GM21576 (cell line): ENCODE measurements at regions not wholly inside any gene's neighbourhood (a gene's known extent, or its start where the extent isn't known, plus 50 kb on each side); places are given as distances from the start of the nearest gene placed in this dataset.
"Not testable (repeated sequence)": the region's sequence is repeated elsewhere in the genome, so short reads cannot be mapped to it uniquely, and the experiment has no call there.

Experiments
- ATAC-seq: cut with Tn5 transposase; IDR thresholded peaks from one replicate; pipeline ENCODE4 v1.9.1; 2021; ENCODE audit warnings: mild to moderate bottlenecking, moderate library complexity; ENCODE audit not compliant: unreplicated experiment

DNA sequence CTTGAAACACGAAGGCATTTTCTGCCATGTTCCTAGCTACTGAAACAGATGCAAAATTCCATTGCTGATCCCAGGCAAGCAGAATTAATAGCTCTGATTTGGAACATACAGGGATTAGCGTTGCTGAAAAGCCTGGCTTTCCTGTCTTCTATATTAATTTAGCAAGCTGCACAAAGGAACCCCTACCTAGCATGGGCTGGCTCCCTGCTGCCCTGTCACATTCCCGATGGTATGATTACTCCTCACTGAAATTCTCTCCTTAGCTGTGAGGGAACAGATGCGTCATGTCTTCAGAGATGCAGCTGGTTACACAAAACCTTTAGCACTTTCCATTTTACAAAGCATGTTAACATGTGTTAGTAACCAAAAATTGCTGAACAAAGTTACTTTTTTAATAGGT is 878.9 kb downstream of the TYW1 start:
- ATAC-seq: no peak

GRCh38 chr7:67878808-67879207 is 882.2 kb downstream of the TYW1 start:
- no peak for ATAC-seq

- ATAC-seq: no peak
Measured at GRCh38 chr7:67882843-67883242, 886.2 kb downstream of the TYW1 start.

GRCh38 chr7:67890316-67890715 is 893.7 kb downstream of the TYW1 start:
- no peak for ATAC-seq

GRCh38 chr7:67894746-67895145 is 898.1 kb downstream of the TYW1 start:
- no peak for ATAC-seq

DNA sequence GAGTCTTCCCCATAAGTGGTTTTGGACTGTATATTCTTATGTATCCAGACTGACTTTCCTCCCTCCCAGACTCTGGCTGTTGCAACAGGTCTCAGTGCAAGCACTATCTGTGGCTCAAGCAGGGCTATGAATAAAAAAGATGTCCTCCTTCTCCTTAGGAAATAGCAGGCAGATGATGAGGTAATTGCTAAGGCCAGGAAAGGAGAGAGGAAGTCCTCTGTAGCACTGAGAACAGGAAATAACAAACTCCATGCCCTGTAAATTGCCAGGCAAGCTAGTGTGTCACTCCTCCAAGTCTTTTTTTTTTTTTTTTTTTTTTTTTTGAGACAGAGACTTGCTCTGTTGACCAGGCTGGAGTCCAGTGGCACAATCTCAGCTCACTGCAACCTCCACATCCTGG is 900.1 kb downstream of the TYW1 start:
- no peak for ATAC-seq

DNA sequence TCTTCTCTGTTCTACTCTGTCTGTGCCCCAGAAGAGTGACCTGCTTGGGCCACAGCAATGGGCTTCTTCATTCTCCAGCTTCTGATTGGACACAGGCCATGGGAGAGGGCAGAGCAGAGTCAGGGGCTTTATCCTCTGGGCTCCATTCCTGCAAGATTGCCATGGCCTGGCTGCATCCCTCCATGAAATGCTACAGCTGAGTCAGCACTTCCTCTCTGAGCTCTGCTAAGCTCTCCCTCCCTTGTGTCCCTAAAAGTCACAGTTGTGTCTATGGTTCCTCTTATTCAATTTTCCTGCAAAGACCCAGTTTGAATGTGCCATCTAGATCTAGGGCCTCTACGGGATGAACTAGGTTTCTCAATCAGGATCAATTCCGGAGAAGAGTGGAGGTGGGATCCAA is 903.8 kb downstream of the TYW1 start:
- ATAC-seq: no peak

DNA sequence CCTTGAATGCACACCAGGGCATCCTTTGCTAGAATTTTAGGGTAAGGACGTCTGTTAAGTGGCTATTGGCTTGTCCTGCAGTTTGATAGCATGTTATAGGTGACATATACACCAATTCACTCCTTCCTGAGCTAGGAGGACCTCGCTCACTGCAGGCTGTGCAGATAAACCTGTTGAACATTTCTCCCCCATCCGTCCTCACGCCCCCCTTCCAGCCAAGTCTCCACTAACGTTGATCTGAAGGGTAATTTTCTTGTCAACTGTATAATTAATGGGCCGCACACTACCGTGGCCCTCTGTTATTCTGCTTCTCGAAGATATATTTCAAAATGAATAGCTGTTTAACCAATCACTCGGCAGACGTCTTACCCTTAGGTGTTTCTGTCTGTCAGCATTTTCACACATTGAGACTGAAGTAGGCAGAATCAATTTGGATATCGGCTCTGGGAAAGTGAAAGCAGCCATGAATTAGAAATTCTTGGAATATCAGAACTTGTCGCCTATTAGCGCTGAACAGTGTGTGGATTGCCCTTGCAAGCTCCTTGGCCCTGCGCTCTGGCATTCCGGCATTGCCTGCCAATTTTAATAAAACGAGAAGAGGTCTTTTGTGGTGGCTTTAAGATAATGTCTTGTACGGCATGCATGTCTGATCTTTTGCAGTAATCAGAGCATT is 905.3 kb downstream of the TYW1 start:
- no peak for ATAC-seq

DNA sequence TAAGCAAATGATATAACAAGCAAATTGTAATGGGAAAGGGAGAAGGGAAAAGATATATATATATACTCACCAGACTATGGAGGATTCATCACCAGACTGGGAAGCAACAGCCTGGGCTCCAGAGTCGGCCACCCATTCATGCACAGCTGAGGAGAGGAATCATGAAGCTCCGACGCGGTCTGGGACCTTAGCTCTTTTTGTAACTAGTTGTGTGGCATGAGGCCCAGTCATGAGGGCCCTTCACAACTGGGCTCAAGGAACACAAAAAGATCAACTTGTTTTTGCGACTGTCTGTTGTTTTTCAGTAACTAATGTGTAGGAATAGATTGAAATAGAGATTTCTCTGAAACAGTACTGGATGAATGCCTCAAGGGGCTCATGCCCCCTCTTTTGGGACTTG is 911.2 kb downstream of the TYW1 start:
- no peak for ATAC-seq

GRCh38 chr7:67912437-67912836 is 915.8 kb downstream of the TYW1 start:
- no peak for ATAC-seq

- no peak for ATAC-seq
Measured at GRCh38 chr7:67913604-67914003, 917.0 kb downstream of the TYW1 start.

DNA sequence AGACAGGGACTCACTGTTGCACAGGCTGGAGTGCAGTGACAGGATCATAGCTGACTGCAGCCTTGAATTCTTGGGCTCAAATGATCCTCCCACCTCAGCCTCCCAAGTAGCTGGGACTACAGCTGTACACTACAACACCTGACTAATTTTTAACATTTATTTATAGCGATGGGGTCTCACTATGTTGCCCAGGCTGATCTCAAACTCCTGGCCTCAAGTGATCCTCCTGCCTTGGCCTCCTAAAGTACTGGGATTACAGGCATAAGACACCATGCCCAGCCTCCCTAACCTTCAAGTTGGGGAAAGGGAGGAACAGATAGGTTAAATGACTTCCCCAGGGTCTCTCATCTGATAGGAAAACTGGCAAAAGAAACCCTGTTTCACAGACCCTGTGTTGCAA is 919.5 kb downstream of the TYW1 start:
- not testable (repeated sequence) for ATAC-seq

DNA sequence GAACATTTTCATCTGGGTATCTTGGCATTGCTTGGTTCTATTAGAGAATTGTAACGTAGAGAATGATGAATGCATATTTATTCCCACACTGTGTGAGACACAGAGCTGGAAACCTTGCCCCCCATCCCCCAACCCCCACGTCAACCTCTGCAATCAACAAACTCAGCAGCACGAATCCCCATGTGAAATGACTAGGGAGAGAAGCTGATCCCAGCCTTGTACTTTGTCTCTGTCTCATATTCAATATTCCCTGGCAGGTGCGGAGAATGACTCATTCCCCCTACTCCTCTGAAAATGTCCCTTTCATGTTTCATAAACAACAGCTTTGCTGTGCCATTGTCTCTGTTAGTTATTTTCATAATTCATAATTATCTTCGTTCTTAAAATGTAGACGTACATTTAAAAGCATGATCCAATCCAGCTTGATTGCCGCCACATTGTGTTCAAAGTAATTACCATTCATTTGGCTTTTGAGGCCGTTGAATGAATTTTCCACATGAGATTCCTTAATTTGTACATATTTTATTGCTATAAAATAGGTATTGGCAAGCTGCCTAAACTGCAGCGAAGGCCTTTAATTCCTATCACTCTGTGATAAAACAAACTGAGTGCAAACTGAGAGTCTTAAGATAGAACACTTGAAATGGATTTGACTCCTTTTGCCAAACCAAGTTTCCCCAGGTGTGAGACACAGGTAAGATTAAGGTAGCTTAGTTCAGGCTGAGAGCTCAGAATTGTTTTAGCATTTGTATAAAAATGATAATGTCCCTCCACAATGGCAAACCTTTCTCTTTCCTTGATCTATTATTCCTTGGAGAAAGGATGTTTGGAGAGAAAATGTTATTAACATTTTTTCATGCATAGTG is 920.2 kb downstream of the TYW1 start:
- ATAC-seq: no peak

DNA sequence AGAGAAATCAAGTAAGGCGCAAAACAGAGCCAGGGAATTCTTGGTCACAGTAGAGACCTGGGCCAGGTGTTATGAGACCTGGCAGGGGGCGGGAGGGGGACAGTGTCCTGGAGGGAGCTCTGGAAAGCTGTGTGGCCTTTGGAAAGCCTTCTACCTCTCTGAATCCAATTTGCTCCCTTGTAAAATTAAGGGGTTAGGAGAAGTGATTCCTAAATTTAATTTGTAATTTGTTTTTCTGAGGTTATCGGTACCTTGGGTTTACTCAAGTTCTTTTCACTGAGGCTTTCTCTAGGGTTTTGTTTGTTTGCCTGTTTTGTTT is 920.8 kb downstream of the TYW1 start:
- ATAC-seq: no peak

DNA sequence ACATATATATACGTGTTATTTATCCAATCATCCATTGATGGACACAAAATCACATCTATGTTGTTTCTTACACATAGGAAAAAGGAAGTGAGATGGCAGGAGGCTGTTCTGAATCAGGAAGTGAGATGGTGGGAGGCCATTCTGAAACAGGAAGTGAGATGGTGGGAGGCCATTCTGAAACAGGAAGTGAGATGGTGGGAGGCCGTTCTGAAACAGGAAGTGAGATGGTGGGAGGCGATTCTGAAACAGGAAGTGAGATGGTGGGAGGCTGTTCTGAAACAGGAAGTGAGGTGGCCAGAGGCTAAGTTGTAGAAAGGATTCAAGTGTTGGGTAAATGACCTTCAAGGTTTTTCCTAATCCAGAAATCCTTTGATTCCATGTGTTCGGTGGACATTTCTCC is 921.5 kb downstream of the TYW1 start:
- ATAC-seq: no peak

DNA sequence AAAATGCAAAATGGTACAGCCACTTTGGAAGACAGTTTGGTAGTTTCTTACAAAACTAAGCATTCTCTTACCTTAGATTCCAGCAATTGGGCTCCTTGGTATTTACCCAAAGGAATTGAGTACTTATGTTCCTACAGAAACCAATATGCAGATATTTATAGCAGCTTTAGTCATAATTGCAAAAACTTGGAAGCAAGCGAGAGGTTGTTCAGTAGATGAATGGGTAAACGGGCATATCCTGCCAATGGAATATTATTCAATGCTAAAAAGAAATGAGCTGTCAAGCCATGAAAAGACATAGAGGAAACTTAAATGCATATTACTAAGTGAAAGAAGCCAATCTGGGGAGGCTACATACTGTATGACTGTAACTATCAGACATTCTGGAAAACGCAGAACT is 926.7 kb downstream of the TYW1 start:
- no peak for ATAC-seq

- ATAC-seq: no peak
Measured at GRCh38 chr7:67928141-67928540, 931.5 kb downstream of the TYW1 start.

GRCh38 chr7:67936447-67936846 is 939.8 kb downstream of the TYW1 start:
- ATAC-seq: not testable (repeated sequence)

- no peak for ATAC-seq
Measured at GRCh38 chr7:67940400-67940799, 943.8 kb downstream of the TYW1 start.

GRCh38 chr7:67947191-67947590 is 950.6 kb downstream of the TYW1 start:
- ATAC-seq: no peak

- ATAC-seq: no peak
Measured at GRCh38 chr7:67947646-67948045, 951.0 kb downstream of the TYW1 start.

DNA sequence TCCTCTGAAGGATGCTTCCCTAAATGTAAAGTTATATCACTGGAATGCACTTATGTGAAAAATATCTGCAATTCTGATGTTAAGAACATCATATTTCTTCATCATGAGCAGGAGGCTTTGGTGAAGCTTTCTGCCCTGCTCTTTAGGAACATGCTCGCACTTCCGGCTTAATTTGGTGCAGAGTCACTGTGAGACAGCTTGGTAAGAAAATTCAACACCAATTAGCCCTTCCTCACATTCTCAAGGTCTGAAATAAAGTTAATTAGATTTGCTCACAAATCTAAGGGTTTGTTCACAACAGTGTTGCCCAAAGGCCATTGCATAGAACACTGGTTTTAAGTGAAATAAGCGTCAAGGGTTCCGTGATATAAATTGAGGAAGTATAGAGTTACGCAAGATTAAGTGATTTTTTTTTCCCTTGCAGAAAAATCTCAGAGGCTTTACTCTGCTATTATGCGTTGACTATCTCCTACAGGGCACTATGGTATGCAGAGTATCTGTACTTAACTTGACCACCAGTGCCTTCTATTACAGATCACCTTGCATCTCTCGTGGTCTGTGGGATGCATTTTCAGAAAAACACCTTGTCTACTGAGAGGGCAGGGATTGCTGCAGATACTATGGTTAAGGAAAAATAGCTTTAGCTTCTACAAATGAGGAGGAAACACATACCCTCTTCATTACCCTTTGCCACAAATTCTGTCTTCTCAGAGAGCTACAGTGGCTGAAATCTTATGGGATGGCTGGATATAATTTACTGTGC is 953.9 kb downstream of the TYW1 start:
- ATAC-seq: no peak
